ENCODE measurements at regions not wholly inside any gene's neighbourhood (a gene's known extent, or its start where the extent isn't known, plus 50 kb on each side); places are given as distances from the start of the nearest gene placed in this dataset.

- TF ChIP-seq POU6F1 (CRISPR knock-in tag; IDR thresholded peaks at IDR 0.05; ENCODE audit: borderline replicate concordance, low read depth) (no peak), TSHZ2 (CRISPR knock-in tag; IDR thresholded peaks at IDR 0.05) (no peak), SNAI2 (CRISPR knock-in tag; IDR thresholded peaks at IDR 0.05) (no peak), CREB5 (CRISPR knock-in tag; IDR thresholded peaks at IDR 0.05; ENCODE audit: low read depth) (no peak), CSDC2 (CRISPR knock-in tag; IDR thresholded peaks at IDR 0.05) (no peak)
Observed at GRCh38 chr1:110773813-110774212, 99.1 kb upstream of the KCNA3 start.

Data from SK-N-SH treated with all-trans-retinoic acid at 6 μM for 48 hours (cell line).